ENCODE measurements at regions not wholly inside any gene's neighbourhood (a gene's known extent, or its start where the extent isn't known, plus 50 kb on each side); places are given as distances from the start of the nearest gene placed in this dataset.

GRCh38 chr10:131723297-131724168, 177.3 kb upstream of the PPP2R2D start:
- TF ChIP-seq CTCF (IDR thresholded peaks at IDR 0.05) (no peak), EP300 (IDR thresholded peaks at IDR 0.05) (no peak), POLR2A (IDR thresholded peaks at IDR 0.05) (no peak)
